Myocyte (in vitro differentiated cells): ENCODE measurements at regions not wholly inside any gene's neighbourhood (a gene's known extent, or its start where the extent isn't known, plus 50 kb on each side); places are given as distances from the start of the nearest gene placed in this dataset.
"Not testable (repeated sequence)": the region's sequence is repeated elsewhere in the genome, so short reads cannot be mapped to it uniquely, and the experiment has no call there.

Source experiments
- DNase-seq: peaks from one replicate; pipeline ENCODE4 v3.0.0-alpha.2; 2012; ENCODE audit warnings: low read depth

GRCh38 chr13:111662895-111663294, 342.5 kb downstream of the TEX29 start:
- no peak for DNase-seq

GRCh38 chr13:111663505-111663904, 343.1 kb downstream of the TEX29 start:
- no peak for DNase-seq

- no peak for DNase-seq
These were observed 343.5 kb downstream of the TEX29 start for GRCh38 chr13:111663953-111664421.

- DNase-seq = no peak
These were observed 344.3 kb downstream of the TEX29 start for GRCh38 chr13:111664696-111665095.

- no peak for DNase-seq
These were observed 345.3 kb downstream of the TEX29 start for GRCh38 chr13:111665691-111666095.

DNA sequence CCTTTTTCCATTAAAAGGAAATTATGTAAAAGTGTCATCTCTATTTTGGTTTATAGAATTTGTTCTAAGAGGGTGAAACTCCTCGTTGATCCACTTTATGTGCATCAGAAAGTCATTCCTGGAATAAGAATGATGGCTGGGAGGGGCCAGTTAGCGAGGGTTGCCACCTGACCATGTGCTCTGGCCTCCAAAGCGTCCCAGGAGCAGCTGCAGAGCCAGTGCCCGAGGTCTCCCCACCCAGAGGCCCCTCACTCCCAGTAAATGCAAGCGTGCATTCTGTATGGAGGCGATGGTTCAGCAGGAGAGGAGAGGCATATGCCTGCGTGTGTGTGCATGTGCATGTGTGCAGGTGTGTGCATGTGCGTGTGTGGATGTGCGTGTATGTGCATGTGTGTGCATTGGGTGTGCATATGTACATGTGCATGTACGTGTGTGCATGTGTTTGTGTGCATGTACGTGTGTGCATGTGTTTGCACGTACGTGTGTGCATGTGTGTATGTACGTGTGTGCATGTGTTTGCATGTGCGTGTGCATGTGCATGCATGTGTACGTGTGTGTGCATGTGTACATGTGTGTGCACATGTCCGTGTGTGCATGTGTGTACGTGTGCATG, 345.8 kb downstream of the TEX29 start:
- no peak for DNase-seq

DNA sequence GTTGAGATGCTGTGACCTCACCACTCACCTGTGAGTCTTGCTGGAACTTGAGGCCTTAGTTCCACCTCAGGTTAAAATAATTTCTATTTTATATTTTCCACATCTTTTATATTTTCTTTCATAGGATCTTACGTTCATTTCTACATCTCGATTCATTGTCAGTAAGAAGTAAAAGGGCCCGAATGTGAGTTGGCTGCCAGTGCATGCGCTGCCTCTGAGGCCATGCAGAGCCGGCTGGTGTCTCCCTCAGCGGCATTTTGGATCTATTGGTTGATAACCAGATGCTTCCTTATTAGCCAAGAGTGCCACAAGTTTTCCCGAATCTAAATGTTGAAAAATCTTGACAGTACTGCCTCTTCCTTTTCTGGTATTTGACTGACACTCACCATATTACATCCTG, 347.3 kb downstream of the TEX29 start:
- DNase-seq = no peak

DNA sequence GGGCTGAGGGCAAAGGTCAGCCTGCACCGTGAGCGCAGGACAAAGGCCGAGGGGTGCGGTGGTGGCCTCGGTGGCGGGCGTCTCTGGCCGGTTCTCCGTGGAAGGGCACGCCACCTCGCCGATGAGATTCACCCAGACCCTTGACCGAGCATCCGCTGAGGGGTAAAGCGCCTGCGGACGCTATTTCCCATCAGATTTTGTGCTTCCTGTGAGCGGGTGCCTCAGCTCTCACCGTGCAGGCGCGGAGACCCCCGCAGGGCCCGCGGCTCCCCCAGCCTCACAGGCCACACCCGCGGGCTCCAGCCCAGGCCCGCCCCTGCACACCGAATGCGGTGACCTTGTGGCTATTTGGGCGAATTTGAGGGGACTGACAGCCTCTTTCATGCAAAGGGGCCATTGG, 348.0 kb downstream of the TEX29 start:
- no peak for DNase-seq

- DNase-seq = not testable (repeated sequence)
These were observed 351.8 kb downstream of the TEX29 start for GRCh38 chr13:111672198-111672597.

DNA sequence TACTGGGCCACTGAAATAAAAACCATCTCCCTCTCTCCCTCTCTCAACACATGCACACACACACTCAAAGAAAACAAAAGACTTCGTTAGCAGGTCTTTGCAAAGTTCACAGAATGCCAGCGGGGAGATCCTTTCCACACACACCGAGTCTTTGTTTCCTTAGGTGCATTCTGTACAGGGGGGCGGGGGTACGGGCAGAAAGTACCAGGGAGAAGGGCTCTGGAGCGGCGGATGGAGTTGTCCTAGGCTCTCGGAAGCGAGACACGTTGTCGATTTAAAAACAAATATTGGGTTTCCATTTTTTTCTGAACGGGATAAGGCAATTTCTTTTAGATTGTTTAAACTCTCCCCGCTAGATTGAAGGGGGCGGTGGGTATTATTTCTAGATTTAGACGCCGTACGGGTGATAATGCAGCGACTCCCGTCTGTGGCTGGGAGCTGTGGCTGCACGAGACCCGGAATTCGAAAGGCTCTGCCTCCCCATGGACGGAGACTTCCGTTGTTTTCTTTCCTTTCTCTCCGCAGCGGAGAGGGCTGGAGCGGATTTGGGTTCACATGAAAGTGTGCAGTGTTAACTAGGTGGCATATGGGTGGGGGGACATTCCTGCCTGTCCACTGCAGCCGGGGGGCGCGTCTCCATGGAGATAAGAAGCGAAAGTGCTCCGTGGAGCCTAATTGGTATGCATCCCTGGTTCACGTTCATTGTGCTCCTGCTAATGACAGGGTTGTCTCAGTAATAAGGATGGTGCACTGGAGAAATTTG, 357.9 kb downstream of the TEX29 start:
- DNase-seq = not testable (repeated sequence)

- not testable (repeated sequence) for DNase-seq
These were observed 359.2 kb downstream of the TEX29 start for GRCh38 chr13:111679645-111680044.

- not testable (repeated sequence) for DNase-seq
These were observed 359.7 kb downstream of the TEX29 start for GRCh38 chr13:111680100-111680499.

DNA sequence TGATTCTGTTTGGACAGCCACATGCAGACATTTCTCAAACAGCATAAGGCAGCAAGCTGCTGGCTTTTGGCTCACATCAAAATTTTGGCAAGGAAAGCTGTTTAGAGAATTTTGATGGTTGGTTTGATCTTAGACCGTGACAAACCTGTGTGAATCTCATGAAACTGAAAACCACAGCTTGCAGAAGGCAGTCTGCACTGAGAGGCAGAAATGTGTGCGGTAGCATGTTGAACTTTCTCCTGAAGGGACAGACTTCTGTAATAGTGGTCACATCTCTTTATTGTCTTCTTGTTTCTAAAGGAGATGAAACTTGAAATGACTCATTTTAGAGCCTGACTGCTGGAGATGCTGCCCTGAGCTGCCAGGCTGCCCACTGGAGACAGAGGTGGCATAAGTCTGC, 371.6 kb downstream of the TEX29 start:
- not testable (repeated sequence) for DNase-seq

DNA sequence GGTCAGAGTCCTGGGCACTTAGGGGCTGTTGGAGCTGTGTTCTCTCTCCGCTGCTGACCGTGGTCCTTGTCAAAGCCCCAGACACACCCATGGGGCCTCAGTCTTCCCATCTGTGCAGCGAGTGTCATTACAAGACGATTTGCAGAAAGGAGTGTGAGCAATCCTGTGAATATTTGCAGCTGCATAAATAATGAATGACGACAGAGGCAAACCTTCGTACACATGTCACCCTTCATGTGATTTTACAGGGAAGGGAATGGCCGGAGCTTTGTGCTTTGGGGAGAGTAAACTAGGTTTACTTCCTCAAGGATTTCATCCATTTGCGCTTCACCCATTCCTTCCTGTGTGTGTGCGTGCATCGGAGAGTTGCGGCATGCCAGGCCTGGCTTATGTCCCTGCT, 370.8 kb upstream of the SOX1 start:
- not testable (repeated sequence) for DNase-seq

DNA sequence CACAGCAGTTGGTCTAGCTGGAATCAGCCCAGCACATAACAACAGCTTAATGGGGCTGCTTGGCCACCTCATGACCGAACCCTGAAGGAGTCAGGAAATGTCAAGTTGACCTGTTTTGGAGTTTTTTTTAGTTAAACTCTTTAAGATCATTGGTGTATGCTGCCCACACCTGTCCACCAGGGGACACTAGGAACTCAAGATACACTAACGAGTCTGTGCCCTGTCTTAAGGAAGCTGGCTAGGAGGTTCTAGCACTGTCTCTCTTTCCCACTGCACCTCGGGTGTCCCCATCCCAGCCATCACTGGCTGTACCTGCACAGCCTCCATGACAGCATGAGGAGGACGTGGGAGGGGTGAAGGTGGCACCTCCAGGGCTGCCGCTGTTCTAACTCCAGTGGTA, 364.9 kb upstream of the SOX1 start:
- DNase-seq = not testable (repeated sequence)
